SK-N-MC (cell line): ENCODE measurements at regions not wholly inside any gene's neighbourhood (a gene's known extent, or its start where the extent isn't known, plus 50 kb on each side); places are given as distances from the start of the nearest gene placed in this dataset.

Experiments
- EZH2 ChIP-seq: fragments of 200-600 bp; sonication (generic); IDR thresholded peaks from one replicate; pipeline ENCODE4 v1.6.1; 2017; ENCODE audit warnings: antibody characterized with exemption
- POLR2AphosphoS5 ChIP-seq: IDR thresholded peaks from 2 replicates; pipeline ENCODE4 v1.6.1; 2012; ENCODE audit warnings: mild to moderate bottlenecking, low read depth, low read length, borderline replicate concordance

GRCh38 chr10:35844686-35845085 lies 202.6 kb upstream of the FZD8 start:
- TF ChIP-seq EZH2 (no peak), POLR2AphosphoS5 (no peak)
